Neural progenitor cell (in vitro differentiated cells): ENCODE measurements at regions not wholly inside any gene's neighbourhood (a gene's known extent, or its start where the extent isn't known, plus 50 kb on each side); places are given as distances from the start of the nearest gene placed in this dataset.

Experiments
- EZH2 ChIP-seq: fragments of 200-600 bp; sonication (generic); IDR thresholded peaks from 2 replicates; pipeline ENCODE4 v1.6.1; 2017; ENCODE audit warnings: antibody characterized with exemption, mild to moderate bottlenecking, moderate library complexity
- EZH2phosphoT487 ChIP-seq: fragments of 200-600 bp; sonication (generic); IDR thresholded peaks from 2 replicates; pipeline ENCODE4 v1.6.1; 2017; ENCODE audit warnings: antibody characterized with exemption
- TF ChIP-seq, protein P1 (sequence below): fragments of 200-600 bp; sonication (generic); IDR thresholded peaks from 2 replicates; pipeline ENCODE4 v1.5.1; 2017; ENCODE audit warnings: antibody characterized with exemption, mild to moderate bottlenecking

DNA sequence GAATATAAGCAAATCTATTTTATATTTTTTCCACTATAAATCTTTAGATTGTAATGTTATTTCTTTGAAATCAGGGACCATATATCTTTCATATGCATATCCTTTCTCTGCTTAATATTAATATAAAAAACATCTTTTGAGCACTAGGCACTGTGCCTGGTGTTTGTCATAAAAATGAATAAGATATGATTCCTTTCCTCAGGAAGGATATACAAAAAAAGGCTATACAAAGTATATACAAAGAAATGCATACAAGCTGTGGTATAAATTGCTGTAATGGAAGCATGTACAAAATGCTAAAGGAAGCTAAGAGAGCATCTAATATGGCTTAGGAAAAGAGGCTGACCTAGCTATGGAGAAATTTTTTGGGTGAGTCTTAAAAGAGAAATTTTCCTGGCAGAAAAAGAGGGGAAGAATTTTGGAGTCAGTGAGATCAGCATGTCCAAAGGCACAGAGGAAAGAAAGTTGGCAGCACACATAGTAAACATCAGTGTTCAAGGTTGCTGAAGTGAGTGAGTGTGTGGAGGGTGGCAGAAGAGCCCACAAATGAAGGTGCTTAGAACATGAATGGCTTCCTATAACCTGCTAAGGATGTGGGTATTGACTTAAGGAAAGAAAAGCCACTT lies 500.0 kb downstream of the SPRY1 start:
- TF ChIP-seq, protein P1, sequence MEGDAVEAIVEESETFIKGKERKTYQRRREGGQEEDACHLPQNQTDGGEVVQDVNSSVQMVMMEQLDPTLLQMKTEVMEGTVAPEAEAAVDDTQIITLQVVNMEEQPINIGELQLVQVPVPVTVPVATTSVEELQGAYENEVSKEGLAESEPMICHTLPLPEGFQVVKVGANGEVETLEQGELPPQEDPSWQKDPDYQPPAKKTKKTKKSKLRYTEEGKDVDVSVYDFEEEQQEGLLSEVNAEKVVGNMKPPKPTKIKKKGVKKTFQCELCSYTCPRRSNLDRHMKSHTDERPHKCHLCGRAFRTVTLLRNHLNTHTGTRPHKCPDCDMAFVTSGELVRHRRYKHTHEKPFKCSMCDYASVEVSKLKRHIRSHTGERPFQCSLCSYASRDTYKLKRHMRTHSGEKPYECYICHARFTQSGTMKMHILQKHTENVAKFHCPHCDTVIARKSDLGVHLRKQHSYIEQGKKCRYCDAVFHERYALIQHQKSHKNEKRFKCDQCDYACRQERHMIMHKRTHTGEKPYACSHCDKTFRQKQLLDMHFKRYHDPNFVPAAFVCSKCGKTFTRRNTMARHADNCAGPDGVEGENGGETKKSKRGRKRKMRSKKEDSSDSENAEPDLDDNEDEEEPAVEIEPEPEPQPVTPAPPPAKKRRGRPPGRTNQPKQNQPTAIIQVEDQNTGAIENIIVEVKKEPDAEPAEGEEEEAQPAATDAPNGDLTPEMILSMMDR: no peak
- TF ChIP-seq EZH2 (no peak), EZH2phosphoT487 (no peak)
